Caco-2 (cell line): ENCODE measurements at regions not wholly inside any gene's neighbourhood (a gene's known extent, or its start where the extent isn't known, plus 50 kb on each side); places are given as distances from the start of the nearest gene placed in this dataset.
"Not testable (repeated sequence)": the region's sequence is repeated elsewhere in the genome, so short reads cannot be mapped to it uniquely, and the experiment has no call there.

Experiments used
- BruUV-seq: library from RNA; stranded (reverse); fragments of 400-500 nt; replicated peaks from 2 replicates; lab custom pipeline; 2021; lab: Mats Ljungman, UMichigan
- CTCF ChIA-PET: fragments of 300-600 bp; sonication (Branson Sonifier 250); formaldehyde crosslinking; loops from one replicate; lab custom pipeline; 2022; ENCODE audit warnings: antibody characterized with exemption; lab: Charles Lee
- POLR2A ChIA-PET: fragments of 300-600 bp; sonication (Branson Sonifier 250); formaldehyde crosslinking; loops from one replicate; lab custom pipeline; 2022; ENCODE audit warnings: antibody characterized with exemption; lab: Charles Lee
- DNase-seq, 2 experiments: peaks; one replicate each; pipeline versions ENCODE4 v3.0.0 to v3.0.0-alpha.2; 2020 to 2022
- H3K27me3 ChIP-seq: replicated peaks from 2 replicates; pipeline ENCODE4 v1.6.0; 2011; ENCODE audit warnings: low read length; ENCODE audit not compliant: control insufficient read depth, insufficient read depth
- H3K36me3 ChIP-seq: 2 replicates; pipeline ENCODE4 v1.5.1; 2011; ENCODE audit warnings: low read length; ENCODE audit not compliant: control insufficient read depth, insufficient read depth
- H3K4me1 ChIP-seq: fragments of 250-450 bp; sonication (Bioruptor Pico); 2 replicates; pipeline ENCODE4 v1.5.1; 2020; ENCODE audit warnings: mild to moderate bottlenecking
- H3K4me3 ChIP-seq: 2 replicates; pipeline ENCODE4 v1.5.1; 2011; ENCODE audit warnings: low read depth, mild to moderate bottlenecking, control low read depth, low read length
- H3K9me3 ChIP-seq: fragments of 250-450 bp; sonication (Bioruptor Pico); 2 replicates; pipeline ENCODE4 v1.5.1; 2020; ENCODE audit warnings: mild to moderate bottlenecking, moderate library complexity
- H3K27ac Mint-ChIP-seq: one replicate; pipeline ENCODE4 v1.8.0; 2022; ENCODE audit warnings: mixed read lengths; ENCODE audit not compliant: unreplicated experiment
- H3K27me3 Mint-ChIP-seq: one replicate; pipeline ENCODE4 v1.8.0; 2022; ENCODE audit warnings: mixed read lengths; ENCODE audit not compliant: insufficient read depth, unreplicated experiment
- H3K36me3 Mint-ChIP-seq: one replicate; pipeline ENCODE4 v1.8.0; 2022; ENCODE audit warnings: mild to moderate bottlenecking, mixed read lengths; ENCODE audit not compliant: insufficient read depth, unreplicated experiment
- H3K4me1 Mint-ChIP-seq: one replicate; pipeline ENCODE4 v1.8.0; 2022; ENCODE audit warnings: low read depth, mixed read lengths; ENCODE audit not compliant: unreplicated experiment
- H3K4me3 Mint-ChIP-seq: one replicate; pipeline ENCODE4 v1.8.0; 2022; ENCODE audit warnings: mild to moderate bottlenecking, moderate library complexity, mixed read lengths; ENCODE audit not compliant: unreplicated experiment
- H3K9me3 Mint-ChIP-seq: one replicate; pipeline ENCODE4 v1.8.0; 2022; ENCODE audit warnings: mixed read lengths; ENCODE audit not compliant: unreplicated experiment
- CTCF ChIP-seq, 2 experiments: fragments of 200-600 bp in 1 of 2; IDR thresholded peaks; 1 replicate in 1 of 2; 2 replicates in 1 of 2; pipeline versions ENCODE4 v1.5.1 to v1.8.0; 2011 to 2022; ENCODE audit warnings: antibody characterized with exemption in 1 of 2, control low read depth in 1 of 2, inconsistent platforms in 1 of 2, low read depth in 1 of 2, low read length in 1 of 2, mild to moderate bottlenecking in 1 of 2, moderate library complexity in 1 of 2; ENCODE audit not compliant: insufficient read depth in 1 of 2, severe bottlenecking in 1 of 2, unreplicated experiment in 1 of 2
- intact Hi-C: fragments of 100-400 bp; cut with micrococcal nuclease; formaldehyde crosslinking; loops from one replicate; pipeline ENCODE4 v1.10.0; 2022; ENCODE audit not compliant: unreplicated experiment

GRCh38 chr6:23797041-23797440 lies 329.0 kb upstream of the NRSN1 start:
- no peak overlapping the region for H3K27ac Mint-ChIP-seq
- TF ChIP-seq CTCF (IDR thresholded peaks at IDR 0.05; ENCODE audit: insufficient read depth in 1 of 2, low read depth in 1 of 2, low read length in 1 of 2, severe bottlenecking in 1 of 2, unreplicated experiment in 1 of 2) = no peak
- H3K27me3 ChIP-seq = no peaks in the 10 kb centered on the region; the same call in 1 of the 2 replicates
- ChIA-PET CTCF (no interaction called here), POLR2A (no interaction called here)
- no peaks in the 10 kb centered on the region for H3K36me3 ChIP-seq
- intact Hi-C loops = no loop called here
- DNase-seq = no peak
- no peaks in the 10 kb centered on the region for H3K9me3 ChIP-seq
- BruUV-seq = no TSS peak
- H3K4me1 Mint-ChIP-seq = no peaks in the 10 kb centered on the region
- H3K4me3 ChIP-seq = no peak overlapping the region
- H3K36me3 Mint-ChIP-seq = no peaks in the 10 kb centered on the region
- peaks cover 16% of the 10 kb centered on the region for H3K27me3 Mint-ChIP-seq
- no peaks in the 10 kb centered on the region for H3K9me3 Mint-ChIP-seq
- H3K4me3 Mint-ChIP-seq = no peak overlapping the region
- H3K4me1 ChIP-seq = no peaks in the 10 kb centered on the region

- H3K36me3 Mint-ChIP-seq, CTCF ChIA-PET, BruUV-seq, H3K27me3 Mint-ChIP-seq, H3K36me3 ChIP-seq, POLR2A ChIA-PET, H3K4me1 ChIP-seq, H3K9me3 Mint-ChIP-seq, H3K27me3 ChIP-seq, H3K4me3 ChIP-seq, H3K9me3 ChIP-seq, H3K27ac Mint-ChIP-seq, intact Hi-C loops, H3K4me1 Mint-ChIP-seq: not testable (repeated sequence)
- DNase-seq = peak; percentile 15 to 34
- peak overlapping the region; percentile 58 for H3K4me3 Mint-ChIP-seq
Measured at GRCh38 chr6:23804289-23804688, 321.7 kb upstream of the NRSN1 start.

- H3K4me3 Mint-ChIP-seq, H3K36me3 ChIP-seq, H3K27me3 ChIP-seq, H3K27ac Mint-ChIP-seq, H3K9me3 ChIP-seq, H3K4me1 ChIP-seq, BruUV-seq, H3K27me3 Mint-ChIP-seq, POLR2A ChIA-PET, intact Hi-C loops, H3K36me3 Mint-ChIP-seq, DNase-seq, H3K9me3 Mint-ChIP-seq, H3K4me3 ChIP-seq, H3K4me1 Mint-ChIP-seq: not testable (repeated sequence)
- CTCF ChIA-PET = interaction anchor here (0.7 kb wide), 1 partner anchor 333 kb away, joined by 4 read pairs; no protein-coding TSS in a partner anchor
Measured at GRCh38 chr6:23821141-23821540, 304.9 kb upstream of the NRSN1 start.

- CTCF ChIA-PET = no interaction called here
- H3K4me1 Mint-ChIP-seq = no peaks in the 10 kb centered on the region
- Histone ChIP-seq H3K36me3 (no peaks in the 10 kb centered on the region), H3K27me3 (no peaks in the 10 kb centered on the region), H3K9me3 (no peaks in the 10 kb centered on the region), H3K4me1 (peaks cover 8% of the 10 kb centered on the region), H3K4me3 (no peak overlapping the region)
- POLR2A ChIA-PET = no interaction called here
- no TSS peak for BruUV-seq
- no peak for DNase-seq
- H3K27me3 Mint-ChIP-seq = no peaks in the 10 kb centered on the region
- no peaks in the 10 kb centered on the region for H3K9me3 Mint-ChIP-seq
- H3K4me3 Mint-ChIP-seq = no peak overlapping the region
- intact Hi-C loops = loop anchor here (2.0 kb wide), 1 partner anchor 57 kb away; no protein-coding TSS in a partner anchor
- H3K36me3 Mint-ChIP-seq = no peaks in the 10 kb centered on the region
- no peak overlapping the region for H3K27ac Mint-ChIP-seq
- no peak for TF ChIP-seq CTCF (IDR thresholded peaks at IDR 0.05; ENCODE audit: insufficient read depth in 1 of 2, low read depth in 1 of 2, low read length in 1 of 2, severe bottlenecking in 1 of 2, unreplicated experiment in 1 of 2)
Measured at GRCh38 chr6:23823421-23823820, 302.6 kb upstream of the NRSN1 start.
